Liver (tissue), 3 donors: ENCODE measurements at regions not wholly inside any gene's neighbourhood (a gene's known extent, or its start where the extent isn't known, plus 50 kb on each side); places are given as distances from the start of the nearest gene placed in this dataset.

ENCODE experiments used
- GABPA ChIP-seq, 2 donors: IDR thresholded peaks in 1 of 2; conservative IDR thresholded peaks in 1 of 2; 2 replicates each; pipeline ENCODE4 v1.6.1; 2016; ENCODE audit warnings: antibody characterized with exemption in 2 of 2, mild to moderate bottlenecking in 1 of 2, moderate library complexity in 1 of 2
- TAF1 ChIP-seq: conservative IDR thresholded peaks from 2 replicates; pipeline ENCODE4 v1.6.1; 2016; ENCODE audit warnings: antibody characterized with exemption, mild to moderate bottlenecking
- TF ChIP-seq, protein P1 (sequence below): fragments of 150-350 bp; IDR thresholded peaks from 2 replicates; pipeline ENCODE4 v1.5.1; 2017; ENCODE audit warnings: improper control_type of control experiment, low read depth, low read length; ENCODE audit not compliant: missing input control
- TF ChIP-seq, protein P2 (sequence below): IDR thresholded peaks from 2 replicates; pipeline ENCODE4 v1.6.1; 2016; ENCODE audit warnings: antibody characterized with exemption
- TF ChIP-seq, protein P3 (sequence below): IDR thresholded peaks from 2 replicates; pipeline ENCODE4 v1.6.1; 2016; ENCODE audit warnings: antibody characterized with exemption, mild to moderate bottlenecking
- TF ChIP-seq, protein P4 (sequence below): IDR thresholded peaks from 2 replicates; pipeline ENCODE4 v1.6.1; 2016; ENCODE audit warnings: antibody characterized with exemption
- donor health status: healthy.
- donor health status: healthy.

DNA sequence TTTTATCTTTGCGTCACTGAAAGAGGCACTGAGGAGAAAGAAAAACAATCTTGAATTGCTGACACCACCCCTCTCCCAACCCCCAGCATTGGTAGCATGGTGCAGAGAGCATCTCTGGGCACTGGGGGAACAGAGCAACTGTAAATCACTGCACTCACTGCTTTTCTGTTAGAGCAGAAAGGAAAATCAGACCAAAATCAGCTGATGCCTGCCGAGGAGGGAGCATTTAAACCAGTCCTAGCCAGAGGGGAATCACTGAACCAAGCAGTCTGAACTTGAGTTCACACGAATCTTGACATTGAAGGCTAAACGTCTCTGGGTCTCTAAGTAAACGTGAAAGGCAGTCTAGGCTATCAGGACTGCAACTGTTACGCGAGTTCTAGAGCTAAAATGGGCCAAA is 205.8 kb downstream of the SPANXN4 start:
- TF ChIP-seq, protein P1, sequence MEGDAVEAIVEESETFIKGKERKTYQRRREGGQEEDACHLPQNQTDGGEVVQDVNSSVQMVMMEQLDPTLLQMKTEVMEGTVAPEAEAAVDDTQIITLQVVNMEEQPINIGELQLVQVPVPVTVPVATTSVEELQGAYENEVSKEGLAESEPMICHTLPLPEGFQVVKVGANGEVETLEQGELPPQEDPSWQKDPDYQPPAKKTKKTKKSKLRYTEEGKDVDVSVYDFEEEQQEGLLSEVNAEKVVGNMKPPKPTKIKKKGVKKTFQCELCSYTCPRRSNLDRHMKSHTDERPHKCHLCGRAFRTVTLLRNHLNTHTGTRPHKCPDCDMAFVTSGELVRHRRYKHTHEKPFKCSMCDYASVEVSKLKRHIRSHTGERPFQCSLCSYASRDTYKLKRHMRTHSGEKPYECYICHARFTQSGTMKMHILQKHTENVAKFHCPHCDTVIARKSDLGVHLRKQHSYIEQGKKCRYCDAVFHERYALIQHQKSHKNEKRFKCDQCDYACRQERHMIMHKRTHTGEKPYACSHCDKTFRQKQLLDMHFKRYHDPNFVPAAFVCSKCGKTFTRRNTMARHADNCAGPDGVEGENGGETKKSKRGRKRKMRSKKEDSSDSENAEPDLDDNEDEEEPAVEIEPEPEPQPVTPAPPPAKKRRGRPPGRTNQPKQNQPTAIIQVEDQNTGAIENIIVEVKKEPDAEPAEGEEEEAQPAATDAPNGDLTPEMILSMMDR: no peak
- TF ChIP-seq GABPA (IDR thresholded peaks at IDR 0.05 in 1 of 2, conservative IDR thresholded peaks at IDR 0.05 in 1 of 2) (no peak), TAF1 (no peak)
- TF ChIP-seq, protein P2, sequence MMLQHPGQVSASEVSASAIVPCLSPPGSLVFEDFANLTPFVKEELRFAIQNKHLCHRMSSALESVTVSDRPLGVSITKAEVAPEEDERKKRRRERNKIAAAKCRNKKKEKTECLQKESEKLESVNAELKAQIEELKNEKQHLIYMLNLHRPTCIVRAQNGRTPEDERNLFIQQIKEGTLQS: no peak
- TF ChIP-seq, protein P3, sequence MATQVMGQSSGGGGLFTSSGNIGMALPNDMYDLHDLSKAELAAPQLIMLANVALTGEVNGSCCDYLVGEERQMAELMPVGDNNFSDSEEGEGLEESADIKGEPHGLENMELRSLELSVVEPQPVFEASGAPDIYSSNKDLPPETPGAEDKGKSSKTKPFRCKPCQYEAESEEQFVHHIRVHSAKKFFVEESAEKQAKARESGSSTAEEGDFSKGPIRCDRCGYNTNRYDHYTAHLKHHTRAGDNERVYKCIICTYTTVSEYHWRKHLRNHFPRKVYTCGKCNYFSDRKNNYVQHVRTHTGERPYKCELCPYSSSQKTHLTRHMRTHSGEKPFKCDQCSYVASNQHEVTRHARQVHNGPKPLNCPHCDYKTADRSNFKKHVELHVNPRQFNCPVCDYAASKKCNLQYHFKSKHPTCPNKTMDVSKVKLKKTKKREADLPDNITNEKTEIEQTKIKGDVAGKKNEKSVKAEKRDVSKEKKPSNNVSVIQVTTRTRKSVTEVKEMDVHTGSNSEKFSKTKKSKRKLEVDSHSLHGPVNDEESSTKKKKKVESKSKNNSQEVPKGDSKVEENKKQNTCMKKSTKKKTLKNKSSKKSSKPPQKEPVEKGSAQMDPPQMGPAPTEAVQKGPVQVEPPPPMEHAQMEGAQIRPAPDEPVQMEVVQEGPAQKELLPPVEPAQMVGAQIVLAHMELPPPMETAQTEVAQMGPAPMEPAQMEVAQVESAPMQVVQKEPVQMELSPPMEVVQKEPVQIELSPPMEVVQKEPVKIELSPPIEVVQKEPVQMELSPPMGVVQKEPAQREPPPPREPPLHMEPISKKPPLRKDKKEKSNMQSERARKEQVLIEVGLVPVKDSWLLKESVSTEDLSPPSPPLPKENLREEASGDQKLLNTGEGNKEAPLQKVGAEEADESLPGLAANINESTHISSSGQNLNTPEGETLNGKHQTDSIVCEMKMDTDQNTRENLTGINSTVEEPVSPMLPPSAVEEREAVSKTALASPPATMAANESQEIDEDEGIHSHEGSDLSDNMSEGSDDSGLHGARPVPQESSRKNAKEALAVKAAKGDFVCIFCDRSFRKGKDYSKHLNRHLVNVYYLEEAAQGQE: no peak
- TF ChIP-seq, protein P4, sequence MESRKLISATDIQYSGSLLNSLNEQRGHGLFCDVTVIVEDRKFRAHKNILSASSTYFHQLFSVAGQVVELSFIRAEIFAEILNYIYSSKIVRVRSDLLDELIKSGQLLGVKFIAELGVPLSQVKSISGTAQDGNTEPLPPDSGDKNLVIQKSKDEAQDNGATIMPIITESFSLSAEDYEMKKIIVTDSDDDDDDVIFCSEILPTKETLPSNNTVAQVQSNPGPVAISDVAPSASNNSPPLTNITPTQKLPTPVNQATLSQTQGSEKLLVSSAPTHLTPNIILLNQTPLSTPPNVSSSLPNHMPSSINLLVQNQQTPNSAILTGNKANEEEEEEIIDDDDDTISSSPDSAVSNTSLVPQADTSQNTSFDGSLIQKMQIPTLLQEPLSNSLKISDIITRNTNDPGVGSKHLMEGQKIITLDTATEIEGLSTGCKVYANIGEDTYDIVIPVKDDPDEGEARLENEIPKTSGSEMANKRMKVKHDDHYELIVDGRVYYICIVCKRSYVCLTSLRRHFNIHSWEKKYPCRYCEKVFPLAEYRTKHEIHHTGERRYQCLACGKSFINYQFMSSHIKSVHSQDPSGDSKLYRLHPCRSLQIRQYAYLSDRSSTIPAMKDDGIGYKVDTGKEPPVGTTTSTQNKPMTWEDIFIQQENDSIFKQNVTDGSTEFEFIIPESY: no peak
